Kidney epithelial cell (primary cell): ENCODE measurements at regions not wholly inside any gene's neighbourhood (a gene's known extent, or its start where the extent isn't known, plus 50 kb on each side); places are given as distances from the start of the nearest gene placed in this dataset.

Experiments used
- DNase-seq: peaks from one replicate; pipeline ENCODE4 v3.0.0-alpha.2; 2010; ENCODE audit warnings: low read depth
- H3K27me3 ChIP-seq: 2 replicates; pipeline ENCODE4 v1.6.0; 2011; ENCODE audit warnings: low read length; ENCODE audit not compliant: control insufficient read depth, insufficient read depth
- H3K36me3 ChIP-seq: 2 replicates; pipeline ENCODE4 v1.5.1; 2011; ENCODE audit warnings: low read length; ENCODE audit not compliant: control insufficient read depth, insufficient read depth
- H3K4me3 ChIP-seq: 2 replicates; pipeline ENCODE4 v1.5.1; 2011; ENCODE audit warnings: low read depth, mild to moderate bottlenecking, control low read depth, low read length
- CTCF ChIP-seq: IDR thresholded peaks from 2 replicates; pipeline ENCODE4 v1.5.1; 2011; ENCODE audit warnings: mild to moderate bottlenecking, moderate library complexity, low read length, control low read depth, inconsistent platforms; ENCODE audit not compliant: insufficient read depth, poor library complexity, severe bottlenecking

GRCh38 chr10:110447886-110448285, 49.8 kb upstream of the DUSP5 start:
- no peaks in the 10 kb centered on the region for H3K36me3 ChIP-seq
- no peak for DNase-seq
- H3K27me3 ChIP-seq, result no peaks in the 10 kb centered on the region
- H3K4me3 ChIP-seq, result no peak overlapping the region
- TF ChIP-seq CTCF, result no peak
